ENCODE measurements at regions not wholly inside any gene's neighbourhood (a gene's known extent, or its start where the extent isn't known, plus 50 kb on each side); places are given as distances from the start of the nearest gene placed in this dataset.

DNA sequence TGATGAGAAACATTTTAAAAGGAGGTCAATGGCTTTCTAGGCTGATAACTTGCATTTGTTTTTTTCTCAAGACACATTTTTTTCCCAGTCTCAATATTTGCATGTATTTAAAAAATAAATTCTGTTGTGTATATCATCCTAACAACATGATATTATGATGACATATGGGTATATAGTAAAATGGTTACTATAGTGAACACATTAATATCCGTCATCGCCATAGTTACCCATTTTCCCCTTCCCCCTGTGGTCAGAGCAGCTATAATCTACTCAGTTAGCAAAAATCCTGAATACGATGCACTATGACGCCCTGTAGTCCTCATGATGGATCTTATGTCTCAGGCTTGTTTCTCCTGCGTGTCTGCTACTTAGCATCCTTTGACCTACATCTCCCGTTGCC lies 60.9 kb upstream of the ZPBP start:
- Mint-ChIP-seq H3K4me1 (ENCODE audit: low read depth) (no peaks in the 10 kb centered on the region), H3K4me3 (ENCODE audit: unreplicated experiment) (no peak overlapping the region), H3K27ac (ENCODE audit: unreplicated experiment) (no peak overlapping the region), H3K36me3 (ENCODE audit: low read depth) (no peaks in the 10 kb centered on the region), H3K27me3 (ENCODE audit: low read depth) (peaks cover 18% of the 10 kb centered on the region), H3K9me3 (ENCODE audit: low read depth) (no peaks in the 10 kb centered on the region)
- DNase-seq (ENCODE audit: low spot score): no peak
- TF ChIP-seq, protein P1, sequence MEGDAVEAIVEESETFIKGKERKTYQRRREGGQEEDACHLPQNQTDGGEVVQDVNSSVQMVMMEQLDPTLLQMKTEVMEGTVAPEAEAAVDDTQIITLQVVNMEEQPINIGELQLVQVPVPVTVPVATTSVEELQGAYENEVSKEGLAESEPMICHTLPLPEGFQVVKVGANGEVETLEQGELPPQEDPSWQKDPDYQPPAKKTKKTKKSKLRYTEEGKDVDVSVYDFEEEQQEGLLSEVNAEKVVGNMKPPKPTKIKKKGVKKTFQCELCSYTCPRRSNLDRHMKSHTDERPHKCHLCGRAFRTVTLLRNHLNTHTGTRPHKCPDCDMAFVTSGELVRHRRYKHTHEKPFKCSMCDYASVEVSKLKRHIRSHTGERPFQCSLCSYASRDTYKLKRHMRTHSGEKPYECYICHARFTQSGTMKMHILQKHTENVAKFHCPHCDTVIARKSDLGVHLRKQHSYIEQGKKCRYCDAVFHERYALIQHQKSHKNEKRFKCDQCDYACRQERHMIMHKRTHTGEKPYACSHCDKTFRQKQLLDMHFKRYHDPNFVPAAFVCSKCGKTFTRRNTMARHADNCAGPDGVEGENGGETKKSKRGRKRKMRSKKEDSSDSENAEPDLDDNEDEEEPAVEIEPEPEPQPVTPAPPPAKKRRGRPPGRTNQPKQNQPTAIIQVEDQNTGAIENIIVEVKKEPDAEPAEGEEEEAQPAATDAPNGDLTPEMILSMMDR (IDR thresholded peaks at IDR 0.05): no peak

DNA sequence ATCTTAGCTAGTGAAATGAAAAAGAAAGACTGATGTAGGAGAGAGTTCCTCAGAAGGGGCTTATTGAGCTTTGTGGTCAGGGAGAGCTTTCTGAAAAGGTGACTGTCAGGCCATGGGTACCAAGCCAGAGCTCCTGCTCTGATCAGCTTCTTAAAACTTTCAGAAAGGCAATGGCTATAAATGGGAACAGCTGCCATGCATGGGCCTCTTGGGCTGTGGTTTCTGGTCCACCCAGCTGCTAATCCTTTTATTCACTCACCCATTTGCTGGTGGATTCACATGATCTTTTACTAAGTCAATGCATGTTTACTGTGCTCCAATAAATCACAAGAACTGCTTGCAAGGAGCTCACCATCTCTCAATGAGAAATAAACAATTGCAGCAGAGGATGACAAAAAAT lies 60.1 kb upstream of the ZPBP start:
- no peaks in the 10 kb centered on the region for H3K36me3 Mint-ChIP-seq (ENCODE audit: low read depth)
- TF ChIP-seq, protein P1 (IDR thresholded peaks at IDR 0.05): no peak
- no peaks in the 10 kb centered on the region for H3K4me1 Mint-ChIP-seq (ENCODE audit: low read depth)
- no peak overlapping the region for H3K4me3 Mint-ChIP-seq (ENCODE audit: unreplicated experiment)
- H3K27me3 Mint-ChIP-seq (ENCODE audit: low read depth): peaks cover 21% of the 10 kb centered on the region
- H3K9me3 Mint-ChIP-seq (ENCODE audit: low read depth): no peaks in the 10 kb centered on the region
- no peak overlapping the region for H3K27ac Mint-ChIP-seq (ENCODE audit: unreplicated experiment)
- DNase-seq (ENCODE audit: low spot score): no peak

DNA sequence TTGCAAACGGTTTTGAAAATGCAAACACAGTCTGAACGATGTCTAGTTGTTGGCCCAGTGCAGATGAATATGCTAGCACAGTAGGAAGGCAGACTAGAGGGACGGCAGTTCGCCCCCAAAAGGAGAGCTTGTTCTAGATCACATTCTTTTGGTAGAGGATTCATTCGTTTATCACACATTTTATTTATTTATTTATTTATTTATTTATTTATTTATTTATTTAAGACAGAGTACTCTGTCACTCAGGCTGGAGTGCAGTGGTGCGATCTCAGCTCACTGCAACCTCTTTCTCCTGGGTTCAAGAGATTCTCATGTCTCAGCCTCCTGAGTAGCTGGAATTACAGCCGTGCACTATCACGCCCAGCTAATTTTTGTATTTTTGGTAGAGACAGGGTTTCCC lies 59.4 kb upstream of the ZPBP start:
- no peak for DNase-seq (ENCODE audit: low spot score)
- Mint-ChIP-seq H3K9me3 (ENCODE audit: low read depth) (no peaks in the 10 kb centered on the region), H3K27me3 (ENCODE audit: low read depth) (peaks cover 25% of the 10 kb centered on the region), H3K4me1 (ENCODE audit: low read depth) (no peaks in the 10 kb centered on the region), H3K4me3 (ENCODE audit: unreplicated experiment) (no peak overlapping the region), H3K36me3 (ENCODE audit: low read depth) (no peaks in the 10 kb centered on the region), H3K27ac (ENCODE audit: unreplicated experiment) (no peak overlapping the region)
- TF ChIP-seq, protein P1 (IDR thresholded peaks at IDR 0.05): no peak

DNA sequence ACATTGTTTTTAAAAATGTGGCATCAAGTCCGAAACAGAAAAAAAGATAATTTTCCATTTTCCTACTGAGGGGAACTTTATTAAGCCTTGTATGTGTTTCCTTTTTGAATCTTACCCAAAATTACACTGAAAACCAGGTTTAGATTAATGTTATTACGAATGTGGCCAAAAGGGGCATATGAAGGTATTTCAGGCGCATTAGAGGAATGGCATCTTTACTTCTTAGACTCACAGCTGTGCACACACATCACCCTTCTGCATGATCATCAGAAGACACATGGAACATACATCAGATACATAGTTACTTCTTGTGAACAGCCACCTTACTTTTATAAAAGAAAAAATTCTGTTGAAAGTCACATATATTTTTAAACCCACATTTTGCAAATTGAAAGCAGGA lies 58.6 kb upstream of the ZPBP start:
- Mint-ChIP-seq H3K4me3 (ENCODE audit: unreplicated experiment) (no peak overlapping the region), H3K27me3 (ENCODE audit: low read depth) (peaks cover 32% of the 10 kb centered on the region), H3K27ac (ENCODE audit: unreplicated experiment) (no peak overlapping the region), H3K4me1 (ENCODE audit: low read depth) (no peaks in the 10 kb centered on the region), H3K36me3 (ENCODE audit: low read depth) (no peaks in the 10 kb centered on the region), H3K9me3 (ENCODE audit: low read depth) (no peaks in the 10 kb centered on the region)
- TF ChIP-seq, protein P1 (IDR thresholded peaks at IDR 0.05): no peak
- no peak for DNase-seq (ENCODE audit: low spot score)

DNA sequence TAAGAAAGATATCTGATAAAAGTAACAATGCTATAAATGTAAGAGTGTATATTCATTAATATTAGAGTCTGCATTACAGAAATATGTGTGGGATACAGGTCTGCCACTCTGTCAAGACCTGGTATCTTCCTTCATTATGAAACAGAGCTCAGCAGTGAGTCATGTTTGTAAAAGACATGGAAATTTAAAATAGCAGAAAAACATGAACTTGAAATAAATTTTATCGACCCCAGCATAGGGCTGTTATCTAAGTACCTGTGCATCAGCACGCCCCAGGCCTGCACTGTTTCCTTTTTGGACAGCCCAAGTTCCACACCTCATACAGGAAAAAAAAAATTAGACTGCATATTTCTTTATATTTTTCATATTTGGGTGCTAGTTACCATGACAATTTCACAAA lies 58.0 kb upstream of the ZPBP start:
- Mint-ChIP-seq H3K36me3 (ENCODE audit: low read depth) (no peaks in the 10 kb centered on the region), H3K27me3 (ENCODE audit: low read depth) (peaks cover 37% of the 10 kb centered on the region), H3K4me3 (ENCODE audit: unreplicated experiment) (no peak overlapping the region), H3K4me1 (ENCODE audit: low read depth) (no peaks in the 10 kb centered on the region), H3K9me3 (ENCODE audit: low read depth) (no peaks in the 10 kb centered on the region), H3K27ac (ENCODE audit: unreplicated experiment) (no peak overlapping the region)
- TF ChIP-seq, protein P1 (IDR thresholded peaks at IDR 0.05): no peak
- DNase-seq (ENCODE audit: low spot score): no peak

Data from chondrocyte (in vitro differentiated cells).